ENCODE measurements at regions not wholly inside any gene's neighbourhood (a gene's known extent, or its start where the extent isn't known, plus 50 kb on each side); places are given as distances from the start of the nearest gene placed in this dataset.

DNA sequence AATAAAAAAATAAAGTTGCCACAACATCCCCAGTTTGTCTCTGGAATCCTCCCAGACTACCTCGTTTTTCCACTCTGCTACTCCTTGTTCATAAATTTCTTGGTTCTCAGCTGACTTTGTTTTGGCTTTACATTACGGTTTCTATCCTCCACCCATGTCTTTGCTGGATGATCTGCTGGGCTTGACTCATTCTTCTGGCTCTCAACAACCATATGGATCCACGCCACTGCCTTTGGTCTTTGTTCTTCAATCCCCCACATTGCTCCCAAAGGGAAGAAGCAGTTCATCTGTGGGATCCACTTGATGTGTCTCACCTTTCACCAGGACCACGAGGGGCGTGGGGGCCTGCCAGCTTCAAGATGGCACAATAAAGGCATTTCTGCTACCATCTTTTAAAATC is 67.1 kb upstream of the NBL1 start:
- H3K4me3 Mint-ChIP-seq (ENCODE audit: unreplicated experiment) = no peak overlapping the region
- H3K9me3 Mint-ChIP-seq (ENCODE audit: unreplicated experiment) = no peaks in the 10 kb centered on the region
- H3K36me3 Mint-ChIP-seq (ENCODE audit: low read depth, unreplicated experiment) = no peaks in the 10 kb centered on the region
- H3K27me3 Mint-ChIP-seq (ENCODE audit: unreplicated experiment) = no peaks in the 10 kb centered on the region
- H3K4me1 Mint-ChIP-seq (ENCODE audit: unreplicated experiment) = no peaks in the 10 kb centered on the region
- TF ChIP-seq CTCF (IDR thresholded peaks at IDR 0.05; ENCODE audit: unreplicated experiment) = no peak
- no peak overlapping the region for H3K27ac Mint-ChIP-seq (ENCODE audit: unreplicated experiment)
- no peak for DNase-seq (ENCODE audit: low spot score)

- H3K27me3 Mint-ChIP-seq (ENCODE audit: unreplicated experiment) = no peaks in the 10 kb centered on the region
- no peak overlapping the region for H3K4me3 Mint-ChIP-seq (ENCODE audit: unreplicated experiment)
- H3K36me3 Mint-ChIP-seq (ENCODE audit: low read depth, unreplicated experiment) = peaks cover 3% of the 10 kb centered on the region
- H3K4me1 Mint-ChIP-seq (ENCODE audit: unreplicated experiment) = no peaks in the 10 kb centered on the region
- no peak overlapping the region for H3K27ac Mint-ChIP-seq (ENCODE audit: unreplicated experiment)
- no peak for DNase-seq (ENCODE audit: low spot score)
- no peak for TF ChIP-seq CTCF (IDR thresholded peaks at IDR 0.05; ENCODE audit: unreplicated experiment)
- H3K9me3 Mint-ChIP-seq (ENCODE audit: unreplicated experiment) = no peaks in the 10 kb centered on the region
Observed at GRCh38 chr1:19569786-19570185, 74.3 kb upstream of the NBL1 start.

DNA sequence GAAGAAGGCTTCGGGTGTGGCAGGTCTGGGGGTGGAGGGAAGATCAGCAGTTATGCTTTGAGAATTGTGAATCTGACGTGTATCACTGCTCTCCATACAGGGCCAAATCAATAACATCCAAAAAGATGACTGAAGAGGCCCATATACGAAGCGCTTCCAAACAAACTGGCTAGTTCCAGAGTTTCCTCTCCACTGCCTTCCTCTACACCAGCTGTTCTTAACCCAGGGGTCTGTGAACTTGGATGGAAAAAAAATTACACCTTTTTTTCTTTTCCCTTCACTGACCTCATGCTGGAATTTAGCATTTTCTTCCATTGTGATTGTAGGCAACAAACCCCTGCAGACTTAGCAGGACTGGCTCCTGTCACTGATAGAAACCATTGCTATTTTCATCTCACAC is 77.1 kb upstream of the NBL1 start:
- Mint-ChIP-seq H3K36me3 (ENCODE audit: low read depth, unreplicated experiment) (peaks cover 3% of the 10 kb centered on the region), H3K27me3 (ENCODE audit: unreplicated experiment) (no peaks in the 10 kb centered on the region), H3K9me3 (ENCODE audit: unreplicated experiment) (no peaks in the 10 kb centered on the region), H3K4me1 (ENCODE audit: unreplicated experiment) (no peaks in the 10 kb centered on the region), H3K4me3 (ENCODE audit: unreplicated experiment) (no peak overlapping the region), H3K27ac (ENCODE audit: unreplicated experiment) (no peak overlapping the region)
- DNase-seq (ENCODE audit: low spot score) = no peak
- no peak for TF ChIP-seq CTCF (IDR thresholded peaks at IDR 0.05; ENCODE audit: unreplicated experiment)

GRCh38 chr1:19564366-19564765 is 79.0 kb upstream of the CAPZB start:
- H3K4me3 Mint-ChIP-seq (ENCODE audit: unreplicated experiment) = no peak overlapping the region
- no peaks in the 10 kb centered on the region for H3K9me3 Mint-ChIP-seq (ENCODE audit: unreplicated experiment)
- no peak overlapping the region for H3K27ac Mint-ChIP-seq (ENCODE audit: unreplicated experiment)
- no peaks in the 10 kb centered on the region for H3K4me1 Mint-ChIP-seq (ENCODE audit: unreplicated experiment)
- no peak for TF ChIP-seq CTCF (IDR thresholded peaks at IDR 0.05; ENCODE audit: unreplicated experiment)
- H3K27me3 Mint-ChIP-seq (ENCODE audit: unreplicated experiment) = no peaks in the 10 kb centered on the region
- no peak for DNase-seq (ENCODE audit: low spot score)
- H3K36me3 Mint-ChIP-seq (ENCODE audit: low read depth, unreplicated experiment) = no peaks in the 10 kb centered on the region

GRCh38 chr1:19563324-19564097 is 78.2 kb upstream of the CAPZB start:
- DNase-seq (ENCODE audit: low spot score) = no peak
- TF ChIP-seq CTCF (IDR thresholded peaks at IDR 0.05; ENCODE audit: unreplicated experiment) = no peak
- H3K4me1 Mint-ChIP-seq (ENCODE audit: unreplicated experiment) = no peaks in the 10 kb centered on the region
- no peak overlapping the region for H3K27ac Mint-ChIP-seq (ENCODE audit: unreplicated experiment)
- H3K4me3 Mint-ChIP-seq (ENCODE audit: unreplicated experiment) = no peak overlapping the region
- no peaks in the 10 kb centered on the region for H3K27me3 Mint-ChIP-seq (ENCODE audit: unreplicated experiment)
- no peaks in the 10 kb centered on the region for H3K9me3 Mint-ChIP-seq (ENCODE audit: unreplicated experiment)
- no peaks in the 10 kb centered on the region for H3K36me3 Mint-ChIP-seq (ENCODE audit: low read depth, unreplicated experiment)
